Lower leg skin (tissue), 3 donors: ENCODE measurements at regions not wholly inside any gene's neighbourhood (a gene's known extent, or its start where the extent isn't known, plus 50 kb on each side); places are given as distances from the start of the nearest gene placed in this dataset.

Experiments
- POLR2A ChIP-seq, 2 donors: fragments of 450-650 bp; IDR thresholded peaks; one replicate each; pipeline ENCODE4 v1.6.1; 2016 to 2017; ENCODE audit warnings: antibody characterized with exemption in 2 of 2, mild to moderate bottlenecking in 1 of 2, moderate library complexity in 1 of 2
- TF ChIP-seq, protein P1 (sequence below), 3 donors: fragments of 450-650 bp; IDR thresholded peaks; one replicate each; pipeline ENCODE4 v1.5.1; 2016; ENCODE audit warnings: antibody characterized with exemption in 3 of 3, mild to moderate bottlenecking in 3 of 3, moderate library complexity in 2 of 3

- TF ChIP-seq, protein P1, sequence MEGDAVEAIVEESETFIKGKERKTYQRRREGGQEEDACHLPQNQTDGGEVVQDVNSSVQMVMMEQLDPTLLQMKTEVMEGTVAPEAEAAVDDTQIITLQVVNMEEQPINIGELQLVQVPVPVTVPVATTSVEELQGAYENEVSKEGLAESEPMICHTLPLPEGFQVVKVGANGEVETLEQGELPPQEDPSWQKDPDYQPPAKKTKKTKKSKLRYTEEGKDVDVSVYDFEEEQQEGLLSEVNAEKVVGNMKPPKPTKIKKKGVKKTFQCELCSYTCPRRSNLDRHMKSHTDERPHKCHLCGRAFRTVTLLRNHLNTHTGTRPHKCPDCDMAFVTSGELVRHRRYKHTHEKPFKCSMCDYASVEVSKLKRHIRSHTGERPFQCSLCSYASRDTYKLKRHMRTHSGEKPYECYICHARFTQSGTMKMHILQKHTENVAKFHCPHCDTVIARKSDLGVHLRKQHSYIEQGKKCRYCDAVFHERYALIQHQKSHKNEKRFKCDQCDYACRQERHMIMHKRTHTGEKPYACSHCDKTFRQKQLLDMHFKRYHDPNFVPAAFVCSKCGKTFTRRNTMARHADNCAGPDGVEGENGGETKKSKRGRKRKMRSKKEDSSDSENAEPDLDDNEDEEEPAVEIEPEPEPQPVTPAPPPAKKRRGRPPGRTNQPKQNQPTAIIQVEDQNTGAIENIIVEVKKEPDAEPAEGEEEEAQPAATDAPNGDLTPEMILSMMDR (IDR thresholded peaks at IDR 0.05) = no peak
- TF ChIP-seq POLR2A (IDR thresholded peaks at IDR 0.05) = no peak
These were observed 70.8 kb upstream of the BZW1 start for GRCh38 chr2:200740907-200741306.
